HepG2 (cell line): ENCODE measurements at regions not wholly inside any gene's neighbourhood (a gene's known extent, or its start where the extent isn't known, plus 50 kb on each side); places are given as distances from the start of the nearest gene placed in this dataset.

Experiments used
- ATAC-seq: fragments of 200-7000 bp; cut with Tn5 transposase; 3 replicates; pipeline ENCODE4 v1.9.1; 2020; ENCODE audit warnings: mild to moderate bottlenecking, moderate library complexity
- BruUV-seq: library from RNA; stranded (reverse); fragments of 400-500 nt; replicated peaks from 2 replicates; lab custom pipeline; 2021; lab: Mats Ljungman, UMichigan
- CTCF ChIA-PET: fragments of 300-600 bp; formaldehyde crosslinking; extraction: SDS; loops from one replicate; lab custom pipeline; 2021; ENCODE audit warnings: low total read pairs, inconsistent platforms, low intra/inter-chr PET ratio; lab: Yijun Ruan, JAX
- POLR2A ChIA-PET: fragments of 350-600 bp; sonication (Branson Sonifier 250); formaldehyde crosslinking; loops from one replicate; lab custom pipeline; 2020; ENCODE audit warnings: antibody characterized with exemption, inconsistent platforms; lab: Yijun Ruan, JAX
- DNase-seq: peaks from one replicate; pipeline ENCODE4 v3.0.0-alpha.2; 2015; ENCODE audit warnings: low spot score
- FAIRE-seq: peaks from 3 replicates; lab custom pipeline; 2011; peaks lifted over from hg19 to GRCh38; lab: Jason Lieb, UNC
- H2AFZ ChIP-seq: one replicate; pipeline ENCODE4 v1.6.1; 2011; ENCODE audit warnings: low read length, inconsistent platforms
- H3K27ac ChIP-seq: fragments of 300-600 bp; 3 replicates; pipeline ENCODE4 v1.8.0; 2011; ENCODE audit warnings: mixed run types, mild to moderate bottlenecking, mixed read lengths, low read length, inconsistent platforms; ENCODE audit not compliant: insufficient read depth; ENCODE audit errors: extremely low read length
- H3K27me3 ChIP-seq, 2 experiments: fragments of 200-600 bp in 1 of 2; 2 replicates in 1 of 2; 3 replicates in 1 of 2; pipeline versions ENCODE4 v1.6.0 to v1.8.0; 2011; ENCODE audit warnings: low read length in 2 of 2, mild to moderate bottlenecking in 2 of 2, moderate library complexity in 2 of 2, inconsistent platforms in 1 of 2; ENCODE audit not compliant: insufficient read depth in 2 of 2, control insufficient read depth in 1 of 2
- H3K36me3 ChIP-seq, 2 experiments: fragments of 200-600 bp in 1 of 2; replicated peaks in 1 of 2; 2 replicates in 1 of 2; 3 replicates in 1 of 2; pipeline versions ENCODE4 v1.5.1 to v1.8.0; 2011; ENCODE audit warnings: low read length in 2 of 2, inconsistent platforms in 1 of 2; ENCODE audit not compliant: insufficient read depth in 2 of 2, control insufficient read depth in 1 of 2
- H3K4me1 ChIP-seq: 2 replicates; pipeline ENCODE4 v1.5.1; 2012; ENCODE audit warnings: low read length, inconsistent platforms; ENCODE audit not compliant: insufficient read depth
- H3K4me2 ChIP-seq: 2 replicates; pipeline ENCODE4 v1.6.0; 2011; ENCODE audit warnings: low read depth, low read length, inconsistent platforms
- H3K4me3 ChIP-seq, 3 experiments: fragments of 200-600 bp in 1 of 3; sonication (generic), shearing (Covaris generic) in 1 of 3; replicated peaks in 1 of 3; 2 replicates each; pipeline ENCODE4 v1.5.1; 2011 to 2016; ENCODE audit warnings: low read length in 3 of 3, inconsistent platforms in 2 of 3, low read depth in 2 of 3, mild to moderate bottlenecking in 2 of 3, control low read depth in 1 of 3, mixed read lengths in 1 of 3; ENCODE audit not compliant: insufficient read depth in 1 of 3
- H3K79me2 ChIP-seq: one replicate; pipeline ENCODE4 v1.6.1; 2011; ENCODE audit warnings: low read length, inconsistent platforms; ENCODE audit not compliant: insufficient read depth
- H3K9ac ChIP-seq: 2 replicates; pipeline ENCODE4 v1.6.0; 2011; ENCODE audit warnings: mild to moderate bottlenecking, low read depth, low read length, inconsistent platforms; ENCODE audit not compliant: insufficient read depth
- H3K9me3 ChIP-seq: 2 replicates; pipeline ENCODE4 v1.5.1; 2012; ENCODE audit warnings: mild to moderate bottlenecking, low read length
- H4K20me1 ChIP-seq: 2 replicates; pipeline ENCODE4 v1.6.0; 2011; ENCODE audit warnings: inconsistent platforms, mild to moderate bottlenecking, low read length, moderate library complexity; ENCODE audit not compliant: insufficient read depth
- ATF4 ChIP-seq, 2 experiments: fragments of 450-650 bp in 1 of 2; sonication (generic) in 1 of 2; formaldehyde crosslinking; IDR thresholded peaks; 2 replicates each; pipeline versions ENCODE4 v1.5.0 to v1.8.0; 2020 to 2022; ENCODE audit warnings: mild to moderate bottlenecking in 1 of 2, missing genetic modification reagents in 1 of 2
- CEBPG ChIP-seq: IDR thresholded peaks from 2 replicates; pipeline ENCODE4 v1.6.1; 2016
- CHCHD3 ChIP-seq: sonication (generic); formaldehyde crosslinking; IDR thresholded peaks from 2 replicates; pipeline ENCODE4 v1.8.0; 2022; ENCODE audit warnings: mild to moderate bottlenecking, missing genetic modification reagents, moderate library complexity
- CREB1 ChIP-seq, 2 experiments: fragments of 450-650 bp in 1 of 2; IDR thresholded peaks; 2 replicates each; pipeline ENCODE4 v1.6.1; 2016 to 2017; ENCODE audit warnings: control low read depth in 1 of 2, mild to moderate bottlenecking in 1 of 2, missing compliant biosample characterization in 1 of 2, missing genetic modification characterization in 1 of 2
- DR1 ChIP-seq: sonication (generic); formaldehyde crosslinking; IDR thresholded peaks from 2 replicates; pipeline ENCODE4 v1.8.0; 2021; ENCODE audit warnings: mild to moderate bottlenecking, missing genetic modification reagents, inconsistent platforms
- ELF3 ChIP-seq: IDR thresholded peaks from 2 replicates; pipeline ENCODE4 v1.6.1; 2016; ENCODE audit warnings: missing genetic modification reagents, missing compliant biosample characterization
- HHEX ChIP-seq: IDR thresholded peaks from 2 replicates; pipeline ENCODE4 v1.6.1; 2016; ENCODE audit warnings: control low read depth
- MAFF ChIP-seq: IDR thresholded peaks from 2 replicates; pipeline ENCODE4 v1.6.1; 2011; ENCODE audit warnings: low read depth, low read length, improper control_type of control experiment
- MAFK ChIP-seq, 2 experiments: IDR thresholded peaks in 1 of 2; conservative IDR thresholded peaks in 1 of 2; 2 replicates each; pipeline ENCODE4 v1.6.1; 2011; ENCODE audit warnings: improper control_type of control experiment in 2 of 2, low read length in 2 of 2
- RFX1 ChIP-seq: fragments of 450-650 bp; IDR thresholded peaks from 2 replicates; pipeline ENCODE4 v1.6.1; 2017
- STAG1 ChIP-seq: sonication (generic); formaldehyde crosslinking; IDR thresholded peaks from 2 replicates; pipeline ENCODE4 v1.4.0; 2020; ENCODE audit warnings: missing genetic modification reagents
- STAT5B ChIP-seq: sonication (generic); formaldehyde crosslinking; IDR thresholded peaks from 2 replicates; pipeline ENCODE4 v1.4.0; 2020; ENCODE audit warnings: missing genetic modification reagents
- ZFAT ChIP-seq: sonication (generic); formaldehyde crosslinking; conservative IDR thresholded peaks from 2 replicates; pipeline ENCODE4 v1.8.1; 2023; ENCODE audit warnings: missing genetic modification reagents, inconsistent platforms
- ZNF550 ChIP-seq: sonication (generic); formaldehyde crosslinking; IDR thresholded peaks from 2 replicates; pipeline ENCODE4 v1.4.0; 2020; ENCODE audit warnings: mild to moderate bottlenecking, missing genetic modification reagents, borderline replicate concordance
- WGBS: methylation state at CpG from one replicate; pipeline ENCODE4 v1.1.6; 2017; ENCODE audit warnings: low lambda C conversion rate; 5-methylcytosine and 5-hydroxymethylcytosine counted together
- in situ Hi-C: cut with HindIII; loops from 2 replicates; pipeline ENCODE4 v1.10.0; 2017; ENCODE audit warnings: low pct_unique_long_range_greater_than_20kb; ENCODE audit not compliant: extremely low pct_ligation_motif_present
- intact Hi-C: fragments of 100-400 bp; cut with micrococcal nuclease; formaldehyde crosslinking; loops from one replicate; pipeline ENCODE4 v1.10.0; 2022; ENCODE audit not compliant: unreplicated experiment

GRCh38 chr1:196144588-196144987 lies 463.7 kb downstream of the KCNT2 start:
- BruUV-seq: no TSS peak
- no peak overlapping the region for H3K9ac ChIP-seq
- H3K4me2 ChIP-seq: no peak overlapping the region
- in situ Hi-C loops (loop anchor here (10.0 to 25.0 kb wide), 2 partner anchors 168 to 520 kb away; no protein-coding TSS in a partner anchor), intact Hi-C loops (no loop called here)
- POLR2A ChIA-PET: no interaction called here
- no peaks in the 10 kb centered on the region for H4K20me1 ChIP-seq
- no peaks in the 10 kb centered on the region for H3K36me3 ChIP-seq
- H3K79me2 ChIP-seq: no peaks in the 10 kb centered on the region
- no peaks in the 10 kb centered on the region for H3K27me3 ChIP-seq
- no peaks in the 10 kb centered on the region for H3K4me1 ChIP-seq
- H3K4me3 ChIP-seq: no peak overlapping the region
- 57% methylated on average over 1 of the region's 1 CpG for WGBS
- no peak overlapping the region for H2AFZ ChIP-seq
- no peak for ATAC-seq
- CTCF ChIA-PET: no interaction called here
- DNase-seq: no peak
- no peak for FAIRE-seq
- peak; percentile 41; the same call in 1 of the 2 replicates for TF ChIP-seq CREB1 (IDR thresholded peaks at IDR 0.05)
- TF ChIP-seq CREB1 (CRISPR knock-in tag; IDR thresholded peaks at IDR 0.05): no peak
- TF ChIP-seq RFX1: no peak
- no peak overlapping the region for H3K27ac ChIP-seq
- H3K9me3 ChIP-seq: no peaks in the 10 kb centered on the region

GRCh38 chr1:196143602-196144342 lies 464.5 kb downstream of the KCNT2 start:
- CTCF ChIA-PET: no interaction called here
- POLR2A ChIA-PET: no interaction called here
- intact Hi-C loops: no loop called here
- Histone ChIP-seq H3K9ac (no peak overlapping the region), H3K4me2 (no peak overlapping the region)
- no TSS peak for BruUV-seq
- TF ChIP-seq CHCHD3: no peak
- TF ChIP-seq HHEX (CRISPR knock-in tag): no peak
- no peak for TF ChIP-seq ELF3 (CRISPR knock-in tag)
- peak; percentile 19; the same call in 1 of the 2 replicates for TF ChIP-seq CEBPG
- TF ChIP-seq MAFF: peak; percentile 96
- no peak for TF ChIP-seq STAG1 (CRISPR knock-in tag)
- TF ChIP-seq STAT5B (CRISPR knock-in tag): no peak
- TF ChIP-seq ATF4 (CRISPR knock-in tag; IDR thresholded peaks at IDR 0.05): peak in 1 of 2 experiments; percentile 61; a peak in 1 of 4 replicates
- TF ChIP-seq MAFK (conservative IDR thresholded peaks at IDR 0.05 in 1 of 2, IDR thresholded peaks at IDR 0.05 in 1 of 2; ENCODE audit: low read length in 2 of 2): peak; percentile 95 to 97
- TF ChIP-seq ZFAT (CRISPR knock-in tag): no peak
- TF ChIP-seq DR1 (CRISPR knock-in tag): no peak
- TF ChIP-seq ZNF550 (CRISPR knock-in tag): no peak
- TF ChIP-seq, all 625 proteins: peak for 4
- no peaks in the 10 kb centered on the region for H3K27me3 ChIP-seq
- no peak overlapping the region for H3K27ac ChIP-seq
- in situ Hi-C loops: loop anchor here (10.0 to 25.0 kb wide), 2 partner anchors 169 to 521 kb away; no protein-coding TSS in a partner anchor
- H3K36me3 ChIP-seq: no peaks in the 10 kb centered on the region
- FAIRE-seq: no peak
- no peak overlapping the region for H3K4me3 ChIP-seq
- no peak overlapping the region for H2AFZ ChIP-seq
- H3K9me3 ChIP-seq: no peaks in the 10 kb centered on the region
- DNase-seq: no peak
- H4K20me1 ChIP-seq: no peaks in the 10 kb centered on the region
- no peaks in the 10 kb centered on the region for H3K4me1 ChIP-seq
- WGBS: 0% methylated on average over 8 of the region's 8 CpGs
- peak; percentile 45; the same call in 2 of the 3 replicates for ATAC-seq
- no peaks in the 10 kb centered on the region for H3K79me2 ChIP-seq
